ENCODE measurements at regions not wholly inside any gene's neighbourhood (a gene's known extent, or its start where the extent isn't known, plus 50 kb on each side); places are given as distances from the start of the nearest gene placed in this dataset.
A peak's percentile ranks its signal among the peaks of the same experiment; 100 is the strongest.

GRCh38 chr17:77809814-77810213, 148.7 kb upstream of the TNRC6C start:
- no peak for DNase-seq (ENCODE audit: low read depth in 1 of 2, low spot score in 2 of 2)

More at GRCh38 chr17:77809814-77810213, 148.7 kb upstream of the TNRC6C start:
- H3K56ac ChIP-seq (replicated peaks; ENCODE audit: insufficient read length, low read depth, low read length): peak overlapping the region; percentile 81
- CTCF ChIA-PET (ENCODE audit: partially characterized antibody): no interaction called here
- no peak for FAIRE-seq
- no peak overlapping the region for H3K18ac ChIP-seq (ENCODE audit: extremely low read depth, low read length)
- no peak overlapping the region for H3K23ac ChIP-seq (ENCODE audit: insufficient read length)
- H4K20me1 ChIP-seq (replicated peaks in 1 of 2; ENCODE audit: control insufficient read depth in 1 of 2, insufficient read depth in 2 of 2, low read length in 2 of 2): peaks cover 0 to 5% of the 10 kb centered on the region in 2 experiments
- H2BK12ac ChIP-seq (ENCODE audit: low read depth, low read length): peak overlapping the region; percentile 98; the same call in 1 of the 2 replicates
- H3K9ac ChIP-seq (replicated peaks in 1 of 4; ENCODE audit: extremely low read depth in 1 of 4, low read depth in 3 of 4, low read length in 3 of 4): no peak overlapping the region
- H4K8ac ChIP-seq (ENCODE audit: extremely low read depth, insufficient read depth, low read length): no peak overlapping the region
- POLR2A ChIA-PET (ENCODE audit: partially characterized antibody): interaction anchor here (1.1 kb wide), 1 partner anchor 195 kb away, joined by 3 read pairs; no protein-coding TSS in a partner anchor
- no peaks in the 10 kb centered on the region for H3K79me2 ChIP-seq (ENCODE audit: control insufficient read depth in 1 of 2, insufficient read depth in 2 of 2, low read length in 2 of 2)
- TF ChIP-seq TAF7 (optimal IDR thresholded peaks at IDR 0.05; ENCODE audit: borderline replicate concordance, low read depth, low read length) (no peak), SUZ12 (IDR thresholded peaks at IDR 0.05; ENCODE audit: low read length) (no peak), RXRA (IDR thresholded peaks at IDR 0.05; ENCODE audit: insufficient read depth, low read depth, low read length) (no peak), SP2 (IDR thresholded peaks at IDR 0.05; ENCODE audit: low read length) (no peak)
- H2BK5ac ChIP-seq (ENCODE audit: low read depth, low read length): peak overlapping the region; percentile 53; the same call in 1 of the 2 replicates
- peak overlapping the region in 1 of 2 experiments; percentile 9; a peak in 1 of 4 replicates for H3K4me2 ChIP-seq (ENCODE audit: insufficient read depth in 1 of 2, low read depth in 2 of 2, low read length in 2 of 2)
- H2BK15ac ChIP-seq (ENCODE audit: low read length): peak overlapping the region; percentile 21; the same call in 1 of the 2 replicates
- H3K14ac ChIP-seq (ENCODE audit: insufficient read length): no peak overlapping the region
- H3K27me3 ChIP-seq (replicated peaks in 1 of 4; ENCODE audit: control insufficient read depth in 3 of 4, extremely low read depth in 1 of 4, insufficient read depth in 3 of 4, low read length in 3 of 4): peaks cover 0 to 2% (median 0%) of the 10 kb centered on the region in 4 experiments; a peak in 1 of 7 replicates
- H4K91ac ChIP-seq (replicated peaks; ENCODE audit: insufficient read length, low read length): peak overlapping the region; percentile 62
- H2AFZ ChIP-seq (ENCODE audit: low read length): no peak overlapping the region
- H2BK120ac ChIP-seq (replicated peaks; ENCODE audit: low read depth, low read length): peak overlapping the region; percentile 18
- no peak overlapping the region for H4K5ac ChIP-seq (ENCODE audit: insufficient read length, low read depth, low read length)
- peaks cover 3 to 13% (median 9%) of the 10 kb centered on the region in 4 experiments for H3K4me1 ChIP-seq (replicated peaks in 1 of 4; ENCODE audit: control insufficient read depth in 3 of 4, insufficient read depth in 4 of 4, low read length in 3 of 4)
- no peak overlapping the region for H3K27ac ChIP-seq (ENCODE audit: low read depth, low read length)
- H3K36me3 ChIP-seq (ENCODE audit: control insufficient read depth in 2 of 4, insufficient read depth in 4 of 4, low read length in 3 of 4): no peaks in the 10 kb centered on the region
- H3K79me1 ChIP-seq (ENCODE audit: low read depth, low read length): no peaks in the 10 kb centered on the region
- no peak overlapping the region for H3K4ac ChIP-seq (replicated peaks; ENCODE audit: insufficient read length, low read depth, low read length)
- no peaks in the 10 kb centered on the region for H3K9me3 ChIP-seq (ENCODE audit: insufficient read depth in 2 of 2, low read depth in 1 of 2, low read length in 1 of 2)
- peaks cover 7% of the 10 kb centered on the region; the same call in 1 of the 2 replicates for H3K23me2 ChIP-seq (ENCODE audit: low read depth, low read length)
- peak overlapping the region; percentile 17 for H2BK20ac ChIP-seq (ENCODE audit: low read length)
- H3K4me3 ChIP-seq (ENCODE audit: extremely low read depth in 1 of 4, insufficient read depth in 2 of 4, low read depth in 3 of 4, low read length in 4 of 4): no peak overlapping the region
- H2AK5ac ChIP-seq (ENCODE audit: low read depth, low read length): peak overlapping the region; percentile 100
- WGBS, 2 experiments (ENCODE audit: extremely low coverage in 1 of 2, insufficient coverage in 1 of 2, insufficient read length in 1 of 2, insufficient replicate concordance in 2 of 2, low coverage in 1 of 2, low lambda C conversion rate in 2 of 2, missing lambda C conversion rate in 1 of 2): 67% methylated on average over 2 of the region's 2 CpGs; no CpG with 5 or more reads in 1 of the 2 experiments
